ENCODE measurements at regions not wholly inside any gene's neighbourhood (a gene's known extent, or its start where the extent isn't known, plus 50 kb on each side); places are given as distances from the start of the nearest gene placed in this dataset.

DNA sequence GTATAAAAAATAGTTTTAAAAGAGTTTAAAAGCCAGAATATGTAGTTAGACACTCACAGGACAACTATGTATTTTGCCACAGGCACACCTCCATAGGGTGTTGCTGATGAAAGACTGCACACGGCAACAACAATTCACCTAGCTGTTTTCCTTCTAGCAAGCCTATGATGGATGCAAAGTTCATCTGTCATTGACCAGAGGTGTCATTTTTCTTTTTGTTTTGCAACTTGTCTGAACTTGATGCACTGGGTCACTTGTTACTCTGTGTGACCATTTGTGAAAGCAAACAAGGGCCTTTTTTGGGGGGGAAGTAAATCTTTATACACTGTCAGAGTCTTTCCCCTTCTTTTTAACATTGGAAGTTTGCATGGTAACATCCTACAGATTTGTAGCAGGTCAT lies 258.0 kb upstream of the SEMA3A start:
- TF ChIP-seq POLR2A (IDR thresholded peaks at IDR 0.05) = no peak
- no peak for TF ChIP-seq CTCF (IDR thresholded peaks at IDR 0.05)
- TF ChIP-seq POLR2AphosphoS5 (IDR thresholded peaks at IDR 0.05) = no peak
- no peak for TF ChIP-seq EP300 (IDR thresholded peaks at IDR 0.05)
